ENCODE measurements at regions not wholly inside any gene's neighbourhood (a gene's known extent, or its start where the extent isn't known, plus 50 kb on each side); places are given as distances from the start of the nearest gene placed in this dataset.

- no peak overlapping the region for H3K27ac ChIP-seq
- ATAC-seq (ENCODE audit: low FRiP score in 2 of 2) = no peak
These were observed 602.9 kb downstream of the TYW1 start for GRCh38 chr7:67599331-67600062.

GRCh38 chr7:67602246-67602887 lies 605.7 kb downstream of the TYW1 start:
- peaks cover 0 to 14% (median 9%) of the 10 kb centered on the region in 4 donors for H3K9me3 ChIP-seq

More at GRCh38 chr7:67599331-67600062, 602.9 kb downstream of the TYW1 start:
- Histone ChIP-seq H3K9me3 (no peaks in the 10 kb centered on the region), H3K4me1 (no peaks in the 10 kb centered on the region), H3K27me3 (no peaks in the 10 kb centered on the region), H3K36me3 (no peaks in the 10 kb centered on the region), H3K4me3 (no peak overlapping the region)
- no peak for TF ChIP-seq CTCF (IDR thresholded peaks at IDR 0.05)
- TF ChIP-seq EP300 (IDR thresholded peaks at IDR 0.05) = no peak
- TF ChIP-seq POLR2A (IDR thresholded peaks at IDR 0.05) = no peak
- no peak for TF ChIP-seq POLR2AphosphoS5 (IDR thresholded peaks at IDR 0.05)
- WGBS, 2 donors = 90 to 91% methylated on average over 10 of the region's 10 CpGs
- no peak for DNase-seq

GRCh38 chr7:67604461-67605386 lies 608.1 kb downstream of the TYW1 start:
- H3K4me3 ChIP-seq = no peak overlapping the region
- H3K9me3 ChIP-seq = peaks cover 0 to 14% (median 9%) of the 10 kb centered on the region in 4 donors
- ATAC-seq (ENCODE audit: low FRiP score in 2 of 2) (no peak), DNase-seq (no peak)
- TF ChIP-seq EP300 (IDR thresholded peaks at IDR 0.05) = no peak
- TF ChIP-seq POLR2AphosphoS5 (IDR thresholded peaks at IDR 0.05) = no peak
- no peak for TF ChIP-seq CTCF (IDR thresholded peaks at IDR 0.05)
- no peak for TF ChIP-seq POLR2A (IDR thresholded peaks at IDR 0.05)
- no peak overlapping the region for H3K27ac ChIP-seq
- no peaks in the 10 kb centered on the region for H3K4me1 ChIP-seq
- H3K36me3 ChIP-seq = no peaks in the 10 kb centered on the region
- 63 to 71% methylated on average over 2 of the region's 2 CpGs for WGBS, 2 donors
- H3K27me3 ChIP-seq = no peaks in the 10 kb centered on the region

More at GRCh38 chr7:67602246-67602887, 605.7 kb downstream of the TYW1 start:
- Histone ChIP-seq H3K27me3 (no peaks in the 10 kb centered on the region), H3K4me1 (no peaks in the 10 kb centered on the region), H3K27ac (no peak overlapping the region), H3K36me3 (no peaks in the 10 kb centered on the region), H3K4me3 (no peak overlapping the region)
- DNase-seq (no peak), ATAC-seq (ENCODE audit: low FRiP score in 2 of 2) (no peak)
- 85 to 87% methylated on average over 12 of the region's 12 CpGs for WGBS, 2 donors
- TF ChIP-seq POLR2A (IDR thresholded peaks at IDR 0.05) = no peak
- no peak for TF ChIP-seq POLR2AphosphoS5 (IDR thresholded peaks at IDR 0.05)
- TF ChIP-seq CTCF (IDR thresholded peaks at IDR 0.05) = no peak
- TF ChIP-seq EP300 (IDR thresholded peaks at IDR 0.05) = no peak

- H3K27ac ChIP-seq = no peak overlapping the region
- H3K4me1 ChIP-seq = no peaks in the 10 kb centered on the region
- no peak overlapping the region for H3K4me3 ChIP-seq
- H3K27me3 ChIP-seq = no peaks in the 10 kb centered on the region
- DNase-seq = no peak
- peaks cover 0 to 19% (median 9%) of the 10 kb centered on the region in 4 donors for H3K9me3 ChIP-seq
- no peaks in the 10 kb centered on the region for H3K36me3 ChIP-seq
- ATAC-seq (ENCODE audit: low FRiP score in 2 of 2) = no peak
- WGBS, 2 donors = 80% methylated on average over 3 of the region's 3 CpGs
- TF ChIP-seq CTCF (IDR thresholded peaks at IDR 0.05) = no peak
- no peak for TF ChIP-seq POLR2A (IDR thresholded peaks at IDR 0.05)
- no peak for TF ChIP-seq POLR2AphosphoS5 (IDR thresholded peaks at IDR 0.05)
- no peak for TF ChIP-seq EP300 (IDR thresholded peaks at IDR 0.05)
These were observed 612.2 kb downstream of the TYW1 start for GRCh38 chr7:67608806-67609205.
